Adipocyte (in vitro differentiated cells): ENCODE measurements at regions not wholly inside any gene's neighbourhood (a gene's known extent, or its start where the extent isn't known, plus 50 kb on each side); places are given as distances from the start of the nearest gene placed in this dataset.
"Not testable (repeated sequence)": the region's sequence is repeated elsewhere in the genome, so short reads cannot be mapped to it uniquely, and the experiment has no call there.

Experiments used
- DNase-seq: peaks from one replicate; pipeline ENCODE4 v3.0.0-alpha.2; 2015; ENCODE audit warnings: low read depth
- H3K27me3 ChIP-seq: replicated peaks from 2 replicates; pipeline ENCODE4 v1.7.0; 2013; ENCODE audit warnings: mild to moderate bottlenecking, low read length, moderate library complexity; ENCODE audit not compliant: control insufficient read depth, insufficient read depth
- H3K36me3 ChIP-seq: 2 replicates; pipeline ENCODE4 v1.7.0; 2013; ENCODE audit warnings: low read length, mild to moderate bottlenecking, moderate library complexity; ENCODE audit not compliant: control insufficient read depth, insufficient read depth, severe bottlenecking
- H3K4me1 ChIP-seq: 2 replicates; pipeline ENCODE4 v1.7.0; 2013; ENCODE audit warnings: mild to moderate bottlenecking, low read length, moderate library complexity; ENCODE audit not compliant: control insufficient read depth, insufficient read depth
- H3K4me3 ChIP-seq: 2 replicates; pipeline ENCODE4 v1.7.0; 2013; ENCODE audit warnings: mild to moderate bottlenecking, low read length, moderate library complexity
- H3K9ac ChIP-seq: 2 replicates; pipeline ENCODE4 v1.7.0; 2013; ENCODE audit warnings: mild to moderate bottlenecking, low read length, moderate library complexity
- H3K9me3 ChIP-seq: 2 replicates; pipeline ENCODE4 v1.7.0; 2013; ENCODE audit warnings: mild to moderate bottlenecking, low read length, moderate library complexity; ENCODE audit not compliant: control insufficient read depth

GRCh38 chr16:29141586-29142324 lies 156.9 kb downstream of the LAT start:
- no peaks in the 10 kb centered on the region for H3K4me1 ChIP-seq
- H3K27me3 ChIP-seq, result no peaks in the 10 kb centered on the region
- no peak overlapping the region for H3K9ac ChIP-seq
- H3K36me3 ChIP-seq, result no peaks in the 10 kb centered on the region
- no peak overlapping the region for H3K4me3 ChIP-seq
- H3K9me3 ChIP-seq, result no peaks in the 10 kb centered on the region
- no peak for DNase-seq

- not testable (repeated sequence) for H3K4me3 ChIP-seq, H3K36me3 ChIP-seq, H3K9me3 ChIP-seq, DNase-seq, H3K9ac ChIP-seq, H3K27me3 ChIP-seq, H3K4me1 ChIP-seq
These were observed 156.3 kb downstream of the LAT start for GRCh38 chr16:29141121-29141520.

GRCh38 chr16:29139901-29140855 lies 155.3 kb downstream of the LAT start:
- not testable (repeated sequence) for H3K9me3 ChIP-seq, DNase-seq, H3K36me3 ChIP-seq, H3K4me3 ChIP-seq, H3K27me3 ChIP-seq, H3K4me1 ChIP-seq, H3K9ac ChIP-seq

GRCh38 chr16:29139261-29139802 lies 154.5 kb downstream of the LAT start:
- no peaks in the 10 kb centered on the region for H3K9me3 ChIP-seq
- no peak overlapping the region for H3K9ac ChIP-seq
- no peaks in the 10 kb centered on the region for H3K27me3 ChIP-seq
- DNase-seq, result no peak
- H3K36me3 ChIP-seq, result no peaks in the 10 kb centered on the region
- H3K4me3 ChIP-seq, result no peak overlapping the region
- H3K4me1 ChIP-seq, result no peaks in the 10 kb centered on the region

DNA sequence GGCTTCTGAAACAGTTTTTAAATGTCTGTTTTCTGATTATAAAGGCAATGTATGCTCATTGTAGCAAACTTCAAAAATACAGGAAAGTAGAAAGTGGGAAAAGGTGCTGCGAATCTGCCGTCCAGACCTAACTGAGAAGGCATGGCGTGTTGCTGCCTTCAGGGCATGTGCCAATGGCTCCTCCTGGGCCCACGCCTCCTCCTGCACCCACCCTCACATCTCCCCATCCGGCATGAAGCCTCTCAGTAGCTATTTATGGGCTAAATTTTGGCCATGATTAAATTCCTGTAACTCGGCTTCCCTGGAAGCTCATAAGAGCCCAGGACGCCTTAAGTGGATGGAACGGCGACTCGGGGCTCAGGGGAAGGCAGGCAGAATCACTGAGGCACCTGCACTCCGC lies 153.8 kb downstream of the LAT start:
- not testable (repeated sequence) for H3K9ac ChIP-seq, H3K9me3 ChIP-seq, H3K27me3 ChIP-seq, H3K4me1 ChIP-seq, H3K36me3 ChIP-seq, DNase-seq, H3K4me3 ChIP-seq

DNA sequence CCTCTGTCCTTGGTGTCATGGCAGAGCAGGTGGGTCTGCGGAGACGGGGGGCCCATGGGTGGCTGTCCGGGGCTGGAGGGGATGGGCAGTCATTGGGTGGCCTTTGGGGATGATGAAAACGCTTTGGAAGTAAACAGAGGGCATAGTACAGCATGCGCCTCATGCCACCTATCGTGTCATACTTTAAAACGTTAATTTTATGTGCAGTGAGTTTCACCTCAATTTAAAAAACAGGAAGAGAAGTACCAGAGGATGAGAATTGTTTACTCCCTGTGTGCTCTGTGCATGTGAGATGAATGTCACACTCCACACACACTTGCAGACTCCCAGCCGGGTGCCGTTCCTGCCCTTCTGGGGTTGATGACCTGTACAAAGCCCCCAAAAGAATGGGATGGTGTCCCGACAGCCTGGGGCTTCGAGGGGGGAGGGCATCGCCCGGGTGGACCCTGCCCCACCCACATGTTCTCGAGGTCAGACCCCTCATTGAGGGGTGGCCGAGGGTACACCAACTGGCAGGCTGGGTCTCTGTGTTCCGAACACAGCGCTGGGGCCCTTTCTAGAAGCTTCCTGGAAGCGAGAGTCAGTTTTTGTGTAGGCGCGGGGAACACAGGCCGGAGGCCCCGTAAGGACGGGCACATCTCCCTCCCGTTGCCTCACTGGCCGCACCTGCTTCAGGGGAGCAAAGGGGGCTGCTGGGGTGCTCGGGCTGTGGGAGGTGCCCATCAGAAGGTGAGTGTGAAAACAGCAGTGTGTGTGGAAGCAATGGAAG lies 153.2 kb downstream of the LAT start:
- not testable (repeated sequence) for H3K36me3 ChIP-seq, H3K27me3 ChIP-seq, H3K9me3 ChIP-seq, H3K9ac ChIP-seq, H3K4me3 ChIP-seq, DNase-seq, H3K4me1 ChIP-seq

GRCh38 chr16:29137461-29137860 lies 152.6 kb downstream of the LAT start:
- H3K9ac ChIP-seq, H3K4me3 ChIP-seq, H3K4me1 ChIP-seq: not testable (repeated sequence)

GRCh38 chr16:29136916-29137315 lies 152.1 kb downstream of the LAT start:
- H3K9ac ChIP-seq, H3K4me1 ChIP-seq, DNase-seq, H3K27me3 ChIP-seq, H3K9me3 ChIP-seq, H3K4me3 ChIP-seq, H3K36me3 ChIP-seq: not testable (repeated sequence)

More at GRCh38 chr16:29137461-29137860, 152.6 kb downstream of the LAT start:
- not testable (repeated sequence) for H3K27me3 ChIP-seq, H3K36me3 ChIP-seq, H3K9me3 ChIP-seq, DNase-seq

- DNase-seq, H3K9me3 ChIP-seq, H3K9ac ChIP-seq, H3K27me3 ChIP-seq, H3K4me3 ChIP-seq, H3K4me1 ChIP-seq, H3K36me3 ChIP-seq: not testable (repeated sequence)
These were observed 151.3 kb downstream of the LAT start for GRCh38 chr16:29136046-29136696.

- H3K9ac ChIP-seq, H3K36me3 ChIP-seq, H3K4me1 ChIP-seq, H3K9me3 ChIP-seq, H3K4me3 ChIP-seq, H3K27me3 ChIP-seq, DNase-seq: not testable (repeated sequence)
These were observed 150.2 kb downstream of the LAT start for GRCh38 chr16:29135098-29135497.
